GM18907 (cell line): ENCODE measurements at regions not wholly inside any gene's neighbourhood (a gene's known extent, or its start where the extent isn't known, plus 50 kb on each side); places are given as distances from the start of the nearest gene placed in this dataset.
A peak's percentile ranks its signal among the peaks of the same experiment; 100 is the strongest.

Experiments
- ATAC-seq: cut with Tn5 transposase; IDR thresholded peaks from one replicate; pipeline ENCODE4 v1.9.1; 2021; ENCODE audit warnings: mild to moderate bottlenecking, moderate library complexity; ENCODE audit not compliant: unreplicated experiment

GRCh38 chr9:68644831-68645230 is 60.2 kb upstream of the PIP5K1B start:
- no peak for ATAC-seq

DNA sequence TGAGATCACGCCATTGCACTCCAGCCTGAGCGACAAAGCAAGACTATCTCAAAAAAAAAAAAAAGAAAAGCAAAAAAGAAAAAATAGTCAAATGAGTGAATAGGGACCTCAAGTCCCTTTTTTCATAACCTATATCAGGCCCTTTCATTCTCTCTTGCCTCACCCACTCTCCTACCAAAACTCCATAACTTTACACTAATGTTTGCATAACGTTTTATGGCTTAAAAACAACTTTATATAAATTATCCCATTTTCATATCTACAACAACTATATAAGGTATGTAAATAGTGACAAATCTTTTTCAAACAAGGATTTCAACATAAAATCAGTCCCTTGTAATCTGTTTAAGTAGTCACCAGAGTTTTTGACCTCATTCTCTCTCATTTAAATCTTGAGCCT is 56.9 kb upstream of the PIP5K1B start:
- no peak for ATAC-seq

GRCh38 chr9:68648971-68649370 is 56.1 kb upstream of the PIP5K1B start:
- ATAC-seq: no peak

DNA sequence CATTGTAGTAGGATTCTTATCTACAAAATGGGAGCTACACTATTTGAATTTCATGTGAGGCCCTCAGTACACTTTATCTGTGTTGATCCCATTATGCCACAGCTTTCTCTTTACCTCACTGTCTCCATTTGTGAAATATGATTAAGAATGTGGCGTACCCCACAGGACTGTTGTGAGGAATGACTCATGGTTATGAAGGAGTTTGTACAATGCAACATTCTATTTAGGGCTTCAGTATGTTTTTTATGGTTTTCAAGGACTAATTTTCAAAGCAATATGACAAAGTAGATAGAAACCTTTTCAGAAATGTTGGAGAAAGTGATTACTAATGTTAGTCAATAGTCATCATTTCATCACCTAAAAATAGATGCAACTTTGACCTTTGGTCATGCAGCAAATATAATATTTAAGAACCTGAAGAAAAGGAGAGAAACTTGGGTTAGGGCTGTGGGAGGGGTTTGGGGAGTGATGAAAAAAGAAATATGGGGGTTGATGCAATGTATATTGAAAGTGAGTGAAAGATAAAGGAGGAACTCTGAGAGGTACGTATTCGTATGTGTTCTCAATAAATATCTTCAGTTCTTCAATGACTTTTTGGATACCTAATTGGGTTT is 53.7 kb upstream of the PIP5K1B start:
- ATAC-seq: no peak

DNA sequence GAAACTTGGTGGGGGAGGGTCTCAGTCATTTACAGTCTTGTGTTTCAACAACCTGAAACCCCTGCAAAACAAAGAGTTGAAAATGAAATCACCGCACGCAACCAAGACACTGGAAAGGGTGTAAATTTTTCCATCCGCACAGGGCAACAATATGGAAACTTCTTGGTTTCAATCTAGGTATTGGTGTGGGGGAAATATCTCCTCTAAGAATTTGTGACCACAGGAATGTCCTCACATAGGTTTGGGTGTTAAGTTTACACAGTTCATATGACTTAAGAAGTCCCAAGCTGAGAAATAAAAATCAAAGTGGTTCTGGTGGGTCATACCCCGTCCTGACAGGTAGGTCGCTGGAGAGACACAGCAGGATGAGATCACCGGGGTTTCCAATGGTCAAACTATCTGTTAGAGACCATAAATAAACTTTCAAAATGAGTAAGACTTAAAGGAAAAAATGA is 51.9 kb upstream of the PIP5K1B start:
- ATAC-seq: peak; percentile 86

DNA sequence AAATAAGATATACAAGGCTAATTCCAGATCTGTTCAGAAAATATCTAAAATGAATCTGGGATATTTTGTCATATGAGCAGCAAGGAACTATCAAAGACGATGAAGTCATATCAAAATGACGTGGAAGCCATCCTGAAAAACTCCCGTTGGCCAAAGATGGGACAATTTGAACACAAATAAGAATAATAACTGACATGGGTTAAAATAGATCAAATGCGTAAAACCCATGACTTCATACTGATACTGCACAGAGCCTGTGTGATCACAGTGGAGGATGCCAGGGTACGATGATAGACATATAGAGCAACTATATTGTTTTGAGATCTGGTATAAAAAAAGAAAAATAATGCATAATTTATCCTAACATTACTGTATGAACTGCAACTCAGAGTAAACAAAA is 51.0 kb upstream of the PIP5K1B start:
- no peak for ATAC-seq
